GM10266 (cell line): ENCODE measurements at regions not wholly inside any gene's neighbourhood (a gene's known extent, or its start where the extent isn't known, plus 50 kb on each side); places are given as distances from the start of the nearest gene placed in this dataset.

Source experiments
- DNase-seq: peaks from one replicate; pipeline ENCODE4 v3.0.0; 2012; ENCODE audit errors: extremely low spot score
- CTCF ChIP-seq: IDR thresholded peaks from 2 replicates; pipeline ENCODE4 v1.5.1; 2012; ENCODE audit warnings: mild to moderate bottlenecking, low read depth; ENCODE audit not compliant: control insufficient read depth, insufficient read depth; ENCODE audit errors: missing control alignments

- no peak for DNase-seq
- TF ChIP-seq CTCF, result no peak
Observed at GRCh38 chr21:43353282-43354025, 73.5 kb downstream of the SIK1 start.

GRCh38 chr21:43352568-43353281 lies 74.2 kb downstream of the SIK1 start:
- DNase-seq, result peak; percentile 87
- TF ChIP-seq CTCF, result no peak

- no peak for TF ChIP-seq CTCF
- DNase-seq, result no peak
Observed at GRCh38 chr21:43352154-43352537, 74.8 kb downstream of the SIK1 start.

- no peak for TF ChIP-seq CTCF
- no peak for DNase-seq
Observed at GRCh38 chr21:43351501-43352153, 75.3 kb downstream of the SIK1 start.

- no peak for TF ChIP-seq CTCF
Observed at GRCh38 chr21:43349644-43350043, 77.3 kb downstream of the SIK1 start.

GRCh38 chr21:43348801-43349261 lies 78.1 kb downstream of the SIK1 start:
- TF ChIP-seq CTCF, result no peak
- DNase-seq, result no peak

More at GRCh38 chr21:43349644-43350043, 77.3 kb downstream of the SIK1 start:
- DNase-seq, result no peak

GRCh38 chr21:43348170-43348766 lies 78.7 kb downstream of the SIK1 start:
- TF ChIP-seq CTCF, result no peak
- no peak for DNase-seq
